Fibroblast of upper back skin (primary cell): ENCODE measurements at regions not wholly inside any gene's neighbourhood (a gene's known extent, or its start where the extent isn't known, plus 50 kb on each side); places are given as distances from the start of the nearest gene placed in this dataset.
"Not testable (repeated sequence)": the region's sequence is repeated elsewhere in the genome, so short reads cannot be mapped to it uniquely, and the experiment has no call there.

ENCODE experiments used
- DNase-seq: peaks from one replicate; pipeline ENCODE4 v3.0.0-alpha.2; 2013

DNA sequence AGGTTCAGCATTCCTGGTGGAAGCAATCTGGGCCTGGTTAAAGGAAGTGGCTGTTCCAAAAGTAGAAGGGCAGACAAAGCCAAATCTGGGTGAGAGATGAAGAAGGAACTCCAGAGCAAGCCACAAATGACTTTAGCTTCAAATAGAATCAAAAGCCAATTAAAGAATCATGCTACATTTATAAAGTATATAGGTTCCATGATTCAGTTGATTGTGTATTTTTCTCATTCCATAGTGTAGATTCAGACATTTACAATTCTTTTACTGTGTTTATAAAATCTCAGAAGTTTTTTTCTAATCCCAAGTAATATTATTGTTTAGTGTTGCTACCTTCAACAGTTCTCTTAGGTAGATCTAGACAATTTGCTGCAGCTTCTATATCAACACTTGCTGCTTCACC, 262.0 kb downstream of the PLK2 start:
- no peak for DNase-seq

GRCh38 chr5:58191443-58191842, 268.4 kb downstream of the PLK2 start:
- no peak for DNase-seq

- peak; percentile 90 for DNase-seq
Observed at GRCh38 chr5:58188262-58188651, 271.6 kb downstream of the PLK2 start.

DNA sequence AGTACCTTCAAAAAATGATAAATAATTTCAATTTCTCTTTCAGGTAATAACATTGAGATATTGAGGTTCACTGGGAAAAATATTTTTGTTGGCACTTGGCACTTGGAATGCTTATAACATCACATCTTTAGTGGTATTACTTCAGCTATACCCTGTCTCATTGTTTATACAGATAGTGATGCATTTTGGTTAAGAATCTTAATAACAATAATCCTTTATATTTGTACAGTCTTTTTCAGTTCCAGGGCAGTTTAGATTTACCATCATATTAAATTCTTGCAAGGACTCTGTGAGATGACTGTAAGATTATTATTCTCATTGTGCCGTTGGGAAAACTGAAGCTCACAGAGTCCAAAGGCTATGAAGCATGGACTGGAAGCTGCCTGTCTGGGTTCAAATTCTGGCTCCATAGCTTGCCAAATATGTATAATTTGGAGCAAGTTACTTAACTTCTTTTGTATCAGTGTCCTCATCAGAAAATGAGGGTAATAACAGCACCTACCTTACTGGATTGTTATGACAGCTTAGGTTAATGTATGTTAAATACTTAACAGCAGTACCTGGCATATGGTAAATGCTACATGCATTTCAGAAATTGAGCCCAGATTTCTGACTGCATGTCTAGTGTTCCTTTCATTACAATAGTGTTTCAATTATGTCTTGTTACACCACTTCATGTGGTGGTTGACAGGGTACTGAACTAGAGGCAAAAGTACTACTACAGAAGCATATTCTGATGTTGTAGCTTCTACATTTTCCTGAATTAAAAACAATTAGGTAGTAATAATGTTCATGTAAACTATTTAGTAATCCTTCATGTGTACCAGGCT, 272.2 kb downstream of the PLK2 start:
- DNase-seq: no peak

DNA sequence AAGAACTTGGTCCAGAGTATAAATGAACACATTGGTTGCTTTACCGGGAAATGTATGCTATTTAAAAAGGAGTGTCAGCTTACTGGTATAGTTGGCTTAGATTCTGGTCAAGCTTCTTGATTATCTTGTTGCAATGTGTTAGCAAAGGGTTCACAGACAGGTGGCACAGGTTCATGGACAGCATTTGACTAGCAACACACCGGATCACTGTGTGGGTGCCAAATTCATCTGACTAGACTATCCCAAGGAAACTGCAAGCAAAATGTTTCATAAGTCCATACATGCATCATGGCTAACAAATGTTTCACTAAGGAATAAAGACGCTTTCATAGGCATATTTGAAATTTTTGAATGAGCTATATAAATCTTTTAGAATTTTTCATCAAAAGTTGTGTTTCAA, 274.1 kb downstream of the PLK2 start:
- peak; percentile 65 for DNase-seq

GRCh38 chr5:58185397-58185796, 274.5 kb downstream of the PLK2 start:
- no peak for DNase-seq

DNA sequence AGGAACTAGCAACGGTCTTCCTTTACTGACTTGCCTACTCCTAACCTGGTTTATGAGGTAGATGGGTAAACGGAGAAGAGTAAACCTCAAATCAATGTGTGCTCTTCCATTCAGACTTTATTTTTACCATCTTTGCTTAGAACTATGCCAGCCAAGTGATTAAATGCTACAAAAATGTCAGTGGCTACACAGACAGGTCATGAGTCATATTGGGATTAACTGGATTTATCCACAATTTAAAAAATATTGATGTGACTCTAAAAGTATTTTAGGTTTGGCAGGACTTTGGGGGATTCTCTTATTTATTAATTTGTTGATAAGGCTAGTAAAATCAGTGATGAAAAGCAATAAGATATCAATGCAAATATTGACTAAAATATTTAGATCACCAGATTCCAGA, 275.0 kb downstream of the PLK2 start:
- DNase-seq: peak; percentile 60

- no peak for DNase-seq
Observed at GRCh38 chr5:58183786-58184085, 276.1 kb downstream of the PLK2 start.

DNA sequence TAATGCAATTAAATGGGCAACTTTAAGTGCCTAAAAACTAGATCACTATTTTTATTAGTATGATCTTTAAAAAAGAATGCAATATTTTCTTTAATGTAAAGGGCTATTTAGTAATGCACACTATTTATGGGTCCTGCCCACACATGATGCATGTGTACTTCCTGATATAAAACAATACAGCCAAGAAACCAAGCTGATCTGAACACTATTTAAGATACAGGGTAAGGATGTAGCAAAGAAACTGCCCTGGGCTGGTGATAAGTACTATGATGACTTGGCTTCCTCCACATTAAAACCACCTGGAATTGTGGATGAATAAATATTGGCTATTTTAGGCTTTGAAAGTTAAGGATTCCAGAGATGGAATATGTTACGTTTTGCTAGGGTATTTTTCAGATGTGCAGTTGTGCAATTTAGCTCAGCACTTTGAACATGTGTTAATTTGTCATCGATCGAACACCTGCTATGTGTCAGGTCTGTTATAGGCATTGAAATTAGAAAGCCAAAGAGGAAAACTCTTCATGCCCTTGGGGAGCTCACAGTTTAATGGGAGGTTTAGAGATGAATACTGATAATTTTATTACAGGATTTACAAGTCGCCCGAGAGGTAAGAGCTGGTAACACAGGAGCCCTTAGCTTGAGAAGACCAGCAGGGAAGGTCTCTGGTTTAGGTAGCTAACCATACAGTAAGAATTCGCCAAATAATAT, 276.7 kb downstream of the PLK2 start:
- no peak for DNase-seq

DNA sequence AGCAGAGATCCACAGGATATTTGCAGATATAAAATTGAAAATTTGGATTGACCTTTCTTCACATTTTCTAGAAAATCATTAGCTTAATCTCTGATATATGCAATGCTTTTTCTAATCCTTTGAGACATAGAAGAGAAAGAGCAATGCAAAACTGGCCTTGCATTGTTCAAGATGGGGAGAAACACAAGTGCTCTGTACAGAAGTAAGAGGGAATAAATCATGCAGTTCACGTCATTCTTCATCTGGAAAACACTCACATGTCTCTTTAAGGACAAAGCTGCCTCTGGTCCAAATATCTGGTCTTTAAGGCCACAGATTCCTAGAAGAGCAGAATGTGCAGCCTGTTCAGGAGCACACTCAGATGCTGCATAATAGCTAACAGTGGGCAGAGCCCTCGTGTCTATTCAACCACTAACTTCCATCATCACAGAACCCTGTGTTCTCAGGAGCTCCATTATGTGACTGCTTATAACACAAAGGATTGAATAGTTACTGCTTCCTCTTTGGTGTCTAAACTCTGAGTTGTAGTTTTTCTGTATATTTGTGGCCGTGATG, 277.5 kb downstream of the PLK2 start:
- no peak for DNase-seq

- DNase-seq: no peak
Observed at GRCh38 chr5:58181578-58182286, 278.2 kb downstream of the PLK2 start.

DNA sequence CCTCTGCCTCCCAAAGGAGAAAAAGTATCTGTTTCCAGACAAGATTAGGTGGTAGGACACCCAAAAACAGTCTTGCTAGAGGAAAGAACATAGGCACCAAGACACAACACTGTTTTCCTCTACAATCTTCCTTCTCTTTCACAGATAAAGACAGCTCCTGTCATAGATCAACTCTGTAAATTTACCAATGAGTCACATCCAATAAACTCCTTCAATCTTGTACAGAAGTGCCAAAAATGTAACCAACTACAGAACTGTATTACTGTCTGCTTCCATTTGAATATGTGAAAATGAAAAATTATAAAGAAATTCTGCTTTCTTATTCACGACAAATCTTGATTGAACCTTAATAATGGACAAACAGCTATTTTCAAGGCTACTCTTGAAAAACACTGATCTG, 286.9 kb downstream of the PLK2 start:
- no peak for DNase-seq

- DNase-seq: no peak
Observed at GRCh38 chr5:58165152-58165551, 294.7 kb downstream of the PLK2 start.

- DNase-seq: not testable (repeated sequence)
Observed at GRCh38 chr5:58161889-58162288, 298.0 kb downstream of the PLK2 start.

DNA sequence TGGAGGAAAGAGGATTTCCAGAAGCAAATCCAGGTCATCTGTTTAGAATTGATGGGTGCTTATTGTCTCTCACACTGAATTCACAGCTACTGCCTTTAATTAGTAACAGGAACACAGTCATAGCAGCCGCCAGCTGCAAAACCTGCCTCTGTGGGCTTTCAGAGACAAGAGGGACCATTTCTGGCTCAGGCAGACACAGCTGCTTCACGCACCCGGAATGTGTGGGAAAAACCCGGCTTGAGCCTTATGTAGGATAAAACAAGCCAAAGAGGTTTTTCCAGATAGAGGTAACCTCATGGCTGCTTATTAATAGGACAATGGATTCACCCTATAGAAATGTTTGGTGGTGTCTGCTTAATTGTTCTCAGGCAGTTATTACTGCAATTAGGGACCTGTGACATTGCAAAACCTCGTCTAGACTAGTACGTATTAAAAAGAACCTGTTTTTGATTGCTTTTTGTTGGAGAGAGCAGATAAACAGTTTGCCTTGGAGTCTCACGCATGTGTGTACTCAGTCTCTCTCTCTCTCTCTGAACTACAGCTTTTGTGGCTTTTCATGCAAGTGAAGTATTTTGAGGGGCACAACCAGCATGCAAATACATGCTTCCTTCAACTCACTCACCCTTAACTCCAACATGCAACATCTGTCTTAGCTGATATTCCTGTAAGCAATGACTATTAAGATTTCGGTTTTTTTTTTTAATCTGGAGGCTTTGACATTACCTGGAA, 302.7 kb downstream of the PLK2 start:
- peak; percentile 76 for DNase-seq

- DNase-seq: peak; percentile 70
Observed at GRCh38 chr5:58156361-58156760, 303.5 kb downstream of the PLK2 start.

DNA sequence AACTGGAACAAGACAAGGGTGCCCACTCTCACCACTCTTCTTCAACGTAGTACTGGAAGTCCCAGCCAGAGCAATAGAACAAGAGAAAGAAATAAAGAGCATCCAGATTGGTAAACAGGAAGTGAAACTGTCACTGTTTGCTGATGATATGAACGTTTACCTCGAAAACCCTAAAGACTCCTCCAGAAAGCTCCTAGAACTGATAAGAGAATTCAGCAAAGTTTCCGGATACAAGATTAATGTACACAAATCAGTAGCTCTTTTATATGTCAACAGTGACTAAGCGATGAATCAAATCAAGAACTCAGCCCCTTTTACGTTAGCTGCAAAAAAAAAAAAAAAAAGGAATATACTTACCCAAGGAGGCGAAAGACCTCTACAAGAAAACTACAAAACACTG, 306.6 kb downstream of the PLK2 start:
- no peak for DNase-seq

- DNase-seq: no peak
Observed at GRCh38 chr5:58151414-58151813, 308.5 kb downstream of the PLK2 start.

- DNase-seq: no peak
Observed at GRCh38 chr5:58150926-58151325, 309.0 kb downstream of the PLK2 start.

DNA sequence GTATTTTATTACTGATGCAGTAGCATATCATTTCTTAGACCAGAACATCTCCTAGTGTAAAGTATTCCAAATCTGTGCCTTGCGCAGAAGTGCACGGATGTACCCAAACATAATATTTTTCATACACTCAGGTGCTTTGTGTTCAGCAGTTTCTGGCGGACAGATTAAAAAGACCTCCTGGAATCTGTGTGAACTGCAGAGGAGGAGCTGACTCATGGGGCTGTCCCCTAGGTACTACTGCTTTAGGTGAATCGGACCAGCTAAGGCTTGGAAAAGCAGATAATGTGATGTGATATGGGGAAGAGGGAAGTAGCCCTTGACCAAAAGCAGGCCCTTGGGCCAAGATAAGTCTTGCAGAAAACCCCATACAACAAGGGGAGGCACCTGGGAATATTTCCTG, 310.1 kb downstream of the PLK2 start:
- DNase-seq: no peak

DNA sequence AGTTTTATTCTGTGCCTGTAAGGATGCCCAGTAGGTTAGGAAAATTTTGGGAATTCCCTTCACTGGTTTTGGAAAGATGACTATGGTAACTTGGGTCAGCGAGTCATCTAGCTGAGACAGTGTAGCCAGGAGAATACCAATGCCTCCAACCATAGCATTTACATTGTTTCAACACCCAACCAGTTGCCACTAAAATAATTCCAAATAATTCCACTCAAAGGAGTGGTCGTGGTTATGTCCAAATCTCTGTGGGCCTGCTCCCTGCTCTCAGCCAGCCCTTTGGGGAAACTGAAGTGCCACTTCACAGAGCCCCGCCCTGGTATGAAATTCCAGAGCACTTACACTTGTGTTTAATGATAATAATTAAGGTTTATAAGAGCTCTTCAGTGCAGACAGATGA, 310.5 kb downstream of the PLK2 start:
- peak; percentile 41 for DNase-seq

DNA sequence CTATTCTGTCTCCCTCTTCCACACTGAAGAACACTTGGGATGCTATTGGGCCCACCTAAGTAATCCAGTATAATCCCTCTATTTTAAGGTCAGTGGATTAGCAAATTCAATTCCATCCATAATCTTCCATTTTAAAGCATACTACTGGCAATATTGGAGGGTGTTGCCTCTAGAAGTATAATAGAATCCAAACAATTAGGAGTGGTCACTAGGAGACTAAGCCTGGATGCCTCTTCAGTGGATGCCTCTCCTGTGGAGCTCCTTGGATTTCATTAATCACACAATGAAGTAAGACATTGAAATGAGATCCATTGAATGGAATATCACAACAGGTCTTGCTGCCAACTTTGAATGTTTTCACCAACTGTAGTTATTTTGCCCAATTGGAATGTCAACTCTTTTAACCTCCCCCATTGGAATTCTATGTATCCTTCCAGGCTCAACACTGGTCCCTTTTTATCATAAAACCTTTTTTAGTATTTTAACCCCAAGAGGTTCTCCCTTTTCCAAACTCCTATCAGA, 311.6 kb downstream of the PLK2 start:
- no peak for DNase-seq
